ENCODE measurements at regions not wholly inside any gene's neighbourhood (a gene's known extent, or its start where the extent isn't known, plus 50 kb on each side); places are given as distances from the start of the nearest gene placed in this dataset.

GRCh38 chr19:29263305-29264135 lies 50.6 kb upstream of the UQCRFS1 start:
- TF ChIP-seq JUND (IDR thresholded peaks at IDR 0.05; ENCODE audit: low read depth), result no peak
- in situ Hi-C loops (cut with HindIII; ENCODE audit: low pct_unique_long_range_greater_than_20kb, low sequenced_read_pairs), result no loop called here
- peak; percentile 20 to 54 for DNase-seq (ENCODE audit: low read depth in 1 of 2, low spot score in 1 of 2)

GRCh38 chr19:29264897-29265296 lies 51.9 kb upstream of the UQCRFS1 start:
- in situ Hi-C loops (cut with HindIII; ENCODE audit: low pct_unique_long_range_greater_than_20kb, low sequenced_read_pairs), result no loop called here
- no peak for TF ChIP-seq JUND (IDR thresholded peaks at IDR 0.05; ENCODE audit: low read depth)
- no peak for DNase-seq (ENCODE audit: low read depth in 1 of 2, low spot score in 1 of 2)

- DNase-seq (ENCODE audit: low read depth in 1 of 2, low spot score in 1 of 2), result no peak
- in situ Hi-C loops (cut with HindIII; ENCODE audit: low pct_unique_long_range_greater_than_20kb, low sequenced_read_pairs), result no loop called here
- TF ChIP-seq JUND (IDR thresholded peaks at IDR 0.05; ENCODE audit: low read depth), result no peak
Observed at GRCh38 chr19:29265436-29265835, 52.5 kb upstream of the UQCRFS1 start.

GRCh38 chr19:29266001-29266400 lies 53.0 kb upstream of the UQCRFS1 start:
- TF ChIP-seq JUND (IDR thresholded peaks at IDR 0.05; ENCODE audit: low read depth), result no peak
- in situ Hi-C loops (cut with HindIII; ENCODE audit: low pct_unique_long_range_greater_than_20kb, low sequenced_read_pairs), result no loop called here

GRCh38 chr19:29266603-29267002 lies 53.7 kb upstream of the UQCRFS1 start:
- no peak for TF ChIP-seq JUND (IDR thresholded peaks at IDR 0.05; ENCODE audit: low read depth)
- no peak for DNase-seq (ENCODE audit: low read depth in 1 of 2, low spot score in 1 of 2)
- in situ Hi-C loops (cut with HindIII; ENCODE audit: low pct_unique_long_range_greater_than_20kb, low sequenced_read_pairs), result no loop called here

More at GRCh38 chr19:29266001-29266400, 53.0 kb upstream of the UQCRFS1 start:
- DNase-seq (ENCODE audit: low read depth in 1 of 2, low spot score in 1 of 2), result no peak

GRCh38 chr19:29267701-29268100 lies 54.8 kb upstream of the UQCRFS1 start:
- no peak for TF ChIP-seq JUND (IDR thresholded peaks at IDR 0.05; ENCODE audit: low read depth)
- in situ Hi-C loops (cut with HindIII; ENCODE audit: low pct_unique_long_range_greater_than_20kb, low sequenced_read_pairs), result no loop called here
- no peak for DNase-seq (ENCODE audit: low read depth in 1 of 2, low spot score in 1 of 2)

- no peak for DNase-seq (ENCODE audit: low read depth in 1 of 2, low spot score in 1 of 2)
- no peak for TF ChIP-seq JUND (IDR thresholded peaks at IDR 0.05; ENCODE audit: low read depth)
- in situ Hi-C loops (cut with HindIII; ENCODE audit: low pct_unique_long_range_greater_than_20kb, low sequenced_read_pairs), result no loop called here
Observed at GRCh38 chr19:29268103-29268502, 55.2 kb upstream of the UQCRFS1 start.

- no peak for TF ChIP-seq JUND (IDR thresholded peaks at IDR 0.05; ENCODE audit: low read depth)
- DNase-seq (ENCODE audit: low read depth in 1 of 2, low spot score in 1 of 2), result no peak
- in situ Hi-C loops (cut with HindIII; ENCODE audit: low pct_unique_long_range_greater_than_20kb, low sequenced_read_pairs), result no loop called here
Observed at GRCh38 chr19:29268721-29269393, 55.9 kb upstream of the UQCRFS1 start.

- TF ChIP-seq JUND (IDR thresholded peaks at IDR 0.05; ENCODE audit: low read depth), result no peak
- no peak for DNase-seq (ENCODE audit: low read depth in 1 of 2, low spot score in 1 of 2)
- in situ Hi-C loops (cut with HindIII; ENCODE audit: low pct_unique_long_range_greater_than_20kb, low sequenced_read_pairs), result no loop called here
Observed at GRCh38 chr19:29269641-29270040, 56.7 kb upstream of the UQCRFS1 start.

- TF ChIP-seq JUND (IDR thresholded peaks at IDR 0.05; ENCODE audit: low read depth), result no peak
- DNase-seq (ENCODE audit: low read depth in 1 of 2, low spot score in 1 of 2), result no peak
- in situ Hi-C loops (cut with HindIII; ENCODE audit: low pct_unique_long_range_greater_than_20kb, low sequenced_read_pairs), result no loop called here
Observed at GRCh38 chr19:29271341-29271740, 58.4 kb upstream of the UQCRFS1 start.

- in situ Hi-C loops (cut with HindIII; ENCODE audit: low pct_unique_long_range_greater_than_20kb, low sequenced_read_pairs), result no loop called here
- no peak for TF ChIP-seq JUND (IDR thresholded peaks at IDR 0.05; ENCODE audit: low read depth)
- DNase-seq (ENCODE audit: low read depth in 1 of 2, low spot score in 1 of 2), result no peak
Observed at GRCh38 chr19:29271911-29272310, 59.0 kb upstream of the UQCRFS1 start.

GRCh38 chr19:29273000-29273640 lies 60.2 kb upstream of the UQCRFS1 start:
- in situ Hi-C loops (cut with HindIII; ENCODE audit: low pct_unique_long_range_greater_than_20kb, low sequenced_read_pairs), result no loop called here
- no peak for TF ChIP-seq JUND (IDR thresholded peaks at IDR 0.05; ENCODE audit: low read depth)
- no peak for DNase-seq (ENCODE audit: low read depth in 1 of 2, low spot score in 1 of 2)

GRCh38 chr19:29275266-29275665 lies 62.3 kb upstream of the UQCRFS1 start:
- no peak for TF ChIP-seq JUND (IDR thresholded peaks at IDR 0.05; ENCODE audit: low read depth)
- in situ Hi-C loops (cut with HindIII; ENCODE audit: low pct_unique_long_range_greater_than_20kb, low sequenced_read_pairs), result no loop called here

More at GRCh38 chr19:29275266-29275665, 62.3 kb upstream of the UQCRFS1 start:
- DNase-seq (ENCODE audit: low read depth in 1 of 2, low spot score in 1 of 2), result no peak

All from T47D (cell line).